VCaP (cell line): ENCODE measurements at regions not wholly inside any gene's neighbourhood (a gene's known extent, or its start where the extent isn't known, plus 50 kb on each side); places are given as distances from the start of the nearest gene placed in this dataset.

ENCODE experiments used
- H3K27ac ChIP-seq: fragments of 450-650 bp; 2 replicates; pipeline ENCODE4 v1.5.1; 2017
- CTCF ChIP-seq: fragments of 450-650 bp; conservative IDR thresholded peaks from 2 replicates; pipeline ENCODE4 v1.5.1; 2017; ENCODE audit warnings: mild to moderate bottlenecking, moderate library complexity

- TF ChIP-seq CTCF = no peak
- no peak overlapping the region for H3K27ac ChIP-seq
Observed at GRCh38 chr18:61239051-61239450, 94.2 kb upstream of the CDH20 start.

DNA sequence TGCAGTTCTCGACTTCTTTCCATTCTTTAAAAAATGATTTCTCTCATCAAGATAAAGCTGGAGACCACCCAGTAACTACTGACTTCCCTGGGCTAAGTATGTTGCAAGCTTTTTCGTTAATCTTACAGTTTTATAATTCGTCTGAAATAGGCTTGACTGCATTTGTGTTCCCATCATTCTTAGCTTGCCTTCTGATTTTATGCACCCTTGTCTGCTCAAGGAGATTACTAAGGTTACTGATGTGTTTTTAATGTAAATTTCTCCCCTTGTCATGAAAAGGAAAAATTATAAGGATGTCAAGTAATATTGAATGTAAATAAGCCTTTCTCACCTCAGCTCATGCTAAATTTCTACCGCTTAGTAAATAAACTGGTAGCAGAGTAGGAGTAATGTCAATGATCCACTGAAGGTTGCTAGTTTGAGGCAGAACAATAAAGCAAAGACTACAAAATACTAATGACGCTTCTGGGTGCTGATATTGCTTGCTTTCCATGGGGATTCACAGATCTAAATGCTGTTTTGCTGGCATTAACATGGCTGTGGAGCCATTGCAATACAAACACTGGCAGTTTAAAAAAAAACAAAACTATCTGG lies 91.9 kb upstream of the CDH20 start:
- no peak for TF ChIP-seq CTCF
- no peak overlapping the region for H3K27ac ChIP-seq

DNA sequence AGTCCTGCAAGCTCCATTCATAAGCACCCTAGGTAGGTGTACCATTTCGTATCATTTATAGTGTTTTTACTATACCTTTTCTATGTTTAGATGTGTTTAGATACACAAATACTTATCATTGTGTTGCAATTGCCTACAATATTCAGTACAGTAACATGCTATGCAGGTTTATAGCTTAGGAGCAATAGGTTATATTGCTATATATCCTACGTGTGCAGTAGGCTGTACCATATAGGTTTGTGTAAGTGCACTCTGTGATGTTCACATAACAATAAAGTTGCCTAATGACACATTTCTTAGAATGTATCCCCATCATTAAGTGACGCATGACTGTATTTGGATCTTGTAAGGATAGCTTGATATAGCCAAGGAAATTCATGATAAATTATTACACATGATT lies 88.6 kb upstream of the CDH20 start:
- no peak overlapping the region for H3K27ac ChIP-seq
- no peak for TF ChIP-seq CTCF

DNA sequence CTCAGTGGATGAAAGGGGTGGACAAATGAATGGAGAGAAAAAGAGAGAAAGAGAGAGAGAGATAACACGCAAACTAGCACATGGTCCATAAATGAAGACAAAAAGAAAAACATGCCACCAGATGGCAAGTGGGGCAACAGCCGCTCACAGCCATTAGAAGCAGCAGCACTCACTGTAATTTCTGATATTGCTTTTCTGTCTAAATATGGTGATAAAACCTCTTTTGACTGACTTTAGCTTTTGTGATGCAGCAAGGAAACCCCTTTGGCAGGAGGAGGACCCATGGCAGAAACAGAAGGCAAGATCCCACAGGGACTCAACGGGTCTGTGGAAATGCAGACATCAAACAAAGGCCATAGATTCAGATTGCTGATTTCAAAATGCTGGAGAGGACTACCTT lies 88.0 kb upstream of the CDH20 start:
- H3K27ac ChIP-seq = no peak overlapping the region
- TF ChIP-seq CTCF = no peak

DNA sequence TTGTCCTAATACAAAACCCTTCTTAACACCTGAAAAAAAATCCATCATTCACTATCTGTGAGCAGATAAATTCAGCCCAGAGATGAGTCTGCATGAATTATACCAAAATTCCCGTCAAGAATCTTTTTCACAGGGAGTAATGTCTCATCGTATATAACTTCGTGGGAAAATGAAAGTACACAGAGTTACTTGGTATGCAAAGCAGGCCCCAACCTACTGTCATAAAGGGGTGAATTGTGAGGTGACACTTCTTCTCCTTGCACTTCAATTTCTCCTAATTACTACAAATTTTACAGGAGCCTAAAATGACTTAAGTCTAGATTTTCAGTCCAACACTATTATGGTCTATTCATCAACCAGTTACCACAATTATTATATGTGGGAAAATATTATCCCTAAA lies 84.6 kb upstream of the CDH20 start:
- H3K27ac ChIP-seq = no peak overlapping the region
- TF ChIP-seq CTCF = no peak

DNA sequence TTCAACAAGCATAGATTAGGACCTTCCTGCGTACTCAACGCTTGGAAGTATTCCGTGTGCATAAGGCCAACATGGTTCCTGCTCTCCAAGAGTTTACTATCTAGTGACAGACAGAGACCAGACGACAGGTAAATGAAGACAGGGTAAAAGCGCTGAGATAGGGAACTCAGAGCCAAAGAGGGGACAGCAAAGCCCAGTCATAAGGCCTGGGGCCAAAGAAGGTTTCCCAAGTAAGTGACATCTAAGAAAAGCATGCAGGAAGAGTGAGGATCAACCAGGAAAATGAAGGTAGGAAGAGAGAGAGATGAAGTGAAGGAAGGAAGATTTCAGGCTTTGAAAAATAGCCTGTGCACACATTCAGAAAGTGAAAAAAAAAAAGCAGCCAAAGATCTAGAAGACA lies 76.9 kb upstream of the CDH20 start:
- no peak for TF ChIP-seq CTCF
- H3K27ac ChIP-seq = no peak overlapping the region

- no peak overlapping the region for H3K27ac ChIP-seq
- TF ChIP-seq CTCF = no peak
Observed at GRCh38 chr18:61261870-61262269, 71.4 kb upstream of the CDH20 start.
